PC-3 (cell line): ENCODE measurements at regions not wholly inside any gene's neighbourhood (a gene's known extent, or its start where the extent isn't known, plus 50 kb on each side); places are given as distances from the start of the nearest gene placed in this dataset.

ENCODE experiments used
- EZH2phosphoT487 ChIP-seq: fragments of 300-600 bp; sonication (generic); IDR thresholded peaks from 2 replicates; pipeline ENCODE4 v1.6.1; 2018; ENCODE audit warnings: mild to moderate bottlenecking, antibody characterized with exemption, low read length, borderline replicate concordance
- TF ChIP-seq, protein P1 (sequence below): fragments of 300-600 bp; sonication (generic); conservative IDR thresholded peaks from 2 replicates; pipeline ENCODE4 v1.5.1; 2017; ENCODE audit warnings: antibody characterized with exemption, low read depth, mild to moderate bottlenecking, low read length

DNA sequence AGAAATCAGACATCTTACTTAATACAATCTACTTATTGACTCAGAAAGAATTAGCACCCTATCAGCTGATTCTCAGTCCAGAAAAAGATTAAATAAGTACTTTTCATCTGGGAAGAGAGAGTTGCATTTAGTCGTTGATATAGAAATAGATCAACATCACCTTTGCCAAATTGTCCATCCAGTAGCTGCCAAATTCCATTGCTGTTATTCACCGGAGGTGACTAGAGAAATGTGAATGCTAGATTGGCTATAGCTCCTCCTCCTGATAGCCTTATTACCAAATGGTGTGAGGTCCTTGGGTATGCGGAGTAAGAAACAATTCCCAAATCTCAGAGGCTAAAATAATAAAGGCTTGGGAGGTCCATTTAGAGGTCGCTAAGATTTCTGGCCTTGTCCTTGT lies 723.3 kb upstream of the FLRT2 start:
- TF ChIP-seq, protein P1, sequence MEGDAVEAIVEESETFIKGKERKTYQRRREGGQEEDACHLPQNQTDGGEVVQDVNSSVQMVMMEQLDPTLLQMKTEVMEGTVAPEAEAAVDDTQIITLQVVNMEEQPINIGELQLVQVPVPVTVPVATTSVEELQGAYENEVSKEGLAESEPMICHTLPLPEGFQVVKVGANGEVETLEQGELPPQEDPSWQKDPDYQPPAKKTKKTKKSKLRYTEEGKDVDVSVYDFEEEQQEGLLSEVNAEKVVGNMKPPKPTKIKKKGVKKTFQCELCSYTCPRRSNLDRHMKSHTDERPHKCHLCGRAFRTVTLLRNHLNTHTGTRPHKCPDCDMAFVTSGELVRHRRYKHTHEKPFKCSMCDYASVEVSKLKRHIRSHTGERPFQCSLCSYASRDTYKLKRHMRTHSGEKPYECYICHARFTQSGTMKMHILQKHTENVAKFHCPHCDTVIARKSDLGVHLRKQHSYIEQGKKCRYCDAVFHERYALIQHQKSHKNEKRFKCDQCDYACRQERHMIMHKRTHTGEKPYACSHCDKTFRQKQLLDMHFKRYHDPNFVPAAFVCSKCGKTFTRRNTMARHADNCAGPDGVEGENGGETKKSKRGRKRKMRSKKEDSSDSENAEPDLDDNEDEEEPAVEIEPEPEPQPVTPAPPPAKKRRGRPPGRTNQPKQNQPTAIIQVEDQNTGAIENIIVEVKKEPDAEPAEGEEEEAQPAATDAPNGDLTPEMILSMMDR = no peak
- TF ChIP-seq EZH2phosphoT487 = no peak
